ENCODE measurements at regions not wholly inside any gene's neighbourhood (a gene's known extent, or its start where the extent isn't known, plus 50 kb on each side); places are given as distances from the start of the nearest gene placed in this dataset.

GRCh38 chr15:77727635-77728304 is 95.1 kb upstream of the LINGO1 start:
- intact Hi-C loops (cut with DNase I): no loop called here
- TF ChIP-seq CTCF (IDR thresholded peaks at IDR 0.05) (no peak), POLR2A (IDR thresholded peaks at IDR 0.05) (no peak)
- Histone ChIP-seq H3K9me3 (no peaks in the 10 kb centered on the region), H3K4me1 (no peaks in the 10 kb centered on the region), H3K4me3 (replicated peaks in 1 of 3) (no peak overlapping the region), H3K36me3 (no peaks in the 10 kb centered on the region), H3K27ac (no peak overlapping the region), H3K27me3 (no peaks in the 10 kb centered on the region)
- no peak for DNase-seq
- WGBS, 2 donors: 53 to 61% methylated on average over 3 to 7 of the region's 7 CpGs

GRCh38 chr15:77724715-77725114 is 92.0 kb upstream of the LINGO1 start:
- no peaks in the 10 kb centered on the region for H3K27me3 ChIP-seq
- H3K27ac ChIP-seq: no peak overlapping the region
- intact Hi-C loops (cut with DNase I): no loop called here
- 83% methylated on average over 6 of the region's 6 CpGs; no CpG with 5 or more reads in 1 of the 2 donors for WGBS, 2 donors
- no peak for TF ChIP-seq POLR2A (IDR thresholded peaks at IDR 0.05)
- no peak for TF ChIP-seq CTCF (IDR thresholded peaks at IDR 0.05)
- no peaks in the 10 kb centered on the region for H3K4me1 ChIP-seq
- no peaks in the 10 kb centered on the region for H3K36me3 ChIP-seq
- no peak for DNase-seq
- no peaks in the 10 kb centered on the region for H3K9me3 ChIP-seq
- no peak overlapping the region for H3K4me3 ChIP-seq (replicated peaks in 1 of 3)

- intact Hi-C loops (cut with DNase I): no loop called here
- no peak overlapping the region for H3K4me3 ChIP-seq (replicated peaks in 1 of 3)
- H3K9me3 ChIP-seq: no peaks in the 10 kb centered on the region
- WGBS, 2 donors: 86 to 90% methylated on average over 14 to 15 of the region's 16 CpGs
- TF ChIP-seq POLR2A (IDR thresholded peaks at IDR 0.05): no peak
- TF ChIP-seq CTCF (IDR thresholded peaks at IDR 0.05): no peak
- no peaks in the 10 kb centered on the region for H3K36me3 ChIP-seq
- no peak for DNase-seq
- H3K27me3 ChIP-seq: no peaks in the 10 kb centered on the region
- no peaks in the 10 kb centered on the region for H3K4me1 ChIP-seq
- no peak overlapping the region for H3K27ac ChIP-seq
Observed at GRCh38 chr15:77723756-77724155, 91.0 kb upstream of the LINGO1 start.

GRCh38 chr15:77722759-77723460 is 90.2 kb upstream of the LINGO1 start:
- TF ChIP-seq POLR2A (IDR thresholded peaks at IDR 0.05) (no peak), CTCF (IDR thresholded peaks at IDR 0.05) (no peak)
- no peak for DNase-seq
- Histone ChIP-seq H3K36me3 (no peaks in the 10 kb centered on the region), H3K9me3 (no peaks in the 10 kb centered on the region), H3K27ac (no peak overlapping the region), H3K4me1 (no peaks in the 10 kb centered on the region), H3K27me3 (no peaks in the 10 kb centered on the region), H3K4me3 (replicated peaks in 1 of 3) (no peak overlapping the region)
- intact Hi-C loops (cut with DNase I): no loop called here
- WGBS, 2 donors: 66 to 71% methylated on average over 18 of the region's 18 CpGs

- no peaks in the 10 kb centered on the region for H3K4me1 ChIP-seq
- no peak for DNase-seq
- intact Hi-C loops (cut with DNase I): no loop called here
- H3K4me3 ChIP-seq (replicated peaks in 1 of 3): no peak overlapping the region
- no peaks in the 10 kb centered on the region for H3K36me3 ChIP-seq
- H3K27ac ChIP-seq: no peak overlapping the region
- H3K27me3 ChIP-seq: no peaks in the 10 kb centered on the region
- no peaks in the 10 kb centered on the region for H3K9me3 ChIP-seq
- 77 to 79% methylated on average over 6 to 7 of the region's 7 CpGs for WGBS, 2 donors
- TF ChIP-seq CTCF (IDR thresholded peaks at IDR 0.05): no peak
- TF ChIP-seq POLR2A (IDR thresholded peaks at IDR 0.05): no peak
Observed at GRCh38 chr15:77721963-77722362, 89.3 kb upstream of the LINGO1 start.

Data from thyroid gland (tissue), 4 donors.